K562 (cell line): ENCODE measurements at regions not wholly inside any gene's neighbourhood (a gene's known extent, or its start where the extent isn't known, plus 50 kb on each side); places are given as distances from the start of the nearest gene placed in this dataset.

Source experiments
- ATAC-seq: fragments of 200-7000 bp; cut with Tn5 transposase; 3 replicates; pipeline ENCODE4 v1.9.1; 2020; ENCODE audit warnings: moderate library complexity
- BruUV-seq: library from RNA; stranded (reverse); fragments of 400-500 nt; replicated peaks from 2 replicates; lab custom pipeline; 2021; lab: Mats Ljungman, UMichigan
- CTCF ChIA-PET: fragments of 300-600 bp; formaldehyde crosslinking; extraction: SDS; loops from one replicate; lab custom pipeline; 2021; ENCODE audit warnings: low intra/inter-chr PET ratio; lab: Yijun Ruan, JAX
- POLR2A ChIA-PET: fragments of 300-600, 350-650 bp; sonication (Branson Sonifier 250); formaldehyde crosslinking; extraction: SDS; loops from one replicate; lab custom pipeline; 2021; ENCODE audit warnings: antibody characterized with exemption, inconsistent platforms; lab: Yijun Ruan, JAX
- DNase-seq, 4 experiments: peaks; one replicate each; pipeline versions ENCODE4 v3.0.0 to v3.0.0-alpha.2; 2011 to 2018; ENCODE audit warnings: low spot score in 3 of 4, mixed read lengths in 3 of 4; ENCODE audit errors: extremely low read depth in 1 of 4
- FAIRE-seq: peaks from 2 replicates; lab custom pipeline; 2011; peaks lifted over from hg19 to GRCh38; lab: Jason Lieb, UNC
- H2AFZ ChIP-seq: 2 replicates; pipeline ENCODE4 v1.6.0; 2011; ENCODE audit warnings: low read depth, low read length, control low read depth, inconsistent platforms
- H3K27ac ChIP-seq: fragments of 200-600 bp; 3 replicates; pipeline ENCODE4 v1.8.0; 2011; ENCODE audit warnings: low read depth, mild to moderate bottlenecking, control low read depth, inconsistent platforms, low read length, moderate library complexity, mixed read lengths; ENCODE audit errors: extremely low read depth
- H3K27me3 ChIP-seq, 2 experiments: fragments of 300-600 bp in 1 of 2; 2 replicates in 1 of 2; 3 replicates in 1 of 2; pipeline versions ENCODE4 v1.6.0 to v1.8.0; 2011; ENCODE audit warnings: inconsistent platforms in 2 of 2, low read length in 2 of 2, mild to moderate bottlenecking in 1 of 2, mixed read lengths in 1 of 2, moderate library complexity in 1 of 2; ENCODE audit not compliant: control insufficient read depth in 2 of 2, insufficient read depth in 2 of 2
- H3K36me3 ChIP-seq: fragments of 300-600 bp; 3 replicates; pipeline ENCODE4 v1.8.0; 2011; ENCODE audit warnings: mild to moderate bottlenecking, low read length, inconsistent platforms; ENCODE audit not compliant: control insufficient read depth, insufficient read depth
- H3K4me1 ChIP-seq, 2 experiments: fragments of 200-600 bp in 1 of 2; replicated peaks in 1 of 2; 2 replicates in 1 of 2; 3 replicates in 1 of 2; pipeline versions ENCODE4 v1.5.1 to v1.8.0; 2011; ENCODE audit warnings: inconsistent platforms in 2 of 2, low read length in 2 of 2, mild to moderate bottlenecking in 1 of 2, mixed read lengths in 1 of 2, moderate library complexity in 1 of 2; ENCODE audit not compliant: control insufficient read depth in 2 of 2, insufficient read depth in 2 of 2
- H3K4me2 ChIP-seq: 2 replicates; pipeline ENCODE4 v1.6.1; 2011; ENCODE audit warnings: low read length, control low read depth, inconsistent platforms, mixed read lengths; ENCODE audit not compliant: insufficient read depth
- H3K4me3 ChIP-seq: fragments of 200-600 bp; sonication (generic), shearing (Covaris generic); 2 replicates; pipeline ENCODE4 v1.5.1; 2016; ENCODE audit warnings: control low read depth, inconsistent platforms
- H3K79me2 ChIP-seq: fragments of 200-600 bp; 3 replicates; pipeline ENCODE4 v1.8.0; 2011; ENCODE audit warnings: low read length, inconsistent platforms; ENCODE audit not compliant: control insufficient read depth, insufficient read depth
- H3K9ac ChIP-seq, 2 experiments: 2 replicates each; pipeline versions ENCODE4 v1.6.0 to v1.6.1; 2011; ENCODE audit warnings: low read depth in 2 of 2, low read length in 2 of 2, control low read depth in 1 of 2, inconsistent platforms in 1 of 2, mild to moderate bottlenecking in 1 of 2, mixed read lengths in 1 of 2; ENCODE audit not compliant: insufficient read depth in 1 of 2
- H3K9me1 ChIP-seq: one replicate; pipeline ENCODE4 v1.6.0; 2011; ENCODE audit warnings: inconsistent platforms, mild to moderate bottlenecking, low read length, moderate library complexity; ENCODE audit not compliant: control insufficient read depth, insufficient read depth
- H3K9me3 ChIP-seq: replicated peaks from 2 replicates; pipeline ENCODE4 v1.5.1; 2011; ENCODE audit warnings: low read depth, low read length, inconsistent platforms; ENCODE audit not compliant: control insufficient read depth, insufficient read depth
- H4K20me1 ChIP-seq: replicated peaks from 2 replicates; pipeline ENCODE4 v1.6.1; 2011; ENCODE audit warnings: low read length, inconsistent platforms, mixed read lengths; ENCODE audit not compliant: control insufficient read depth, insufficient read depth
- ATF7 ChIP-seq: fragments of 450-650 bp; IDR thresholded peaks from 2 replicates; pipeline ENCODE4 v1.7.1; 2014; ENCODE audit warnings: mild to moderate bottlenecking, moderate library complexity
- CHD2 ChIP-seq: IDR thresholded peaks from 2 replicates; pipeline ENCODE4 v1.6.1; 2011; ENCODE audit warnings: low read depth, low read length
- EP300 ChIP-seq: IDR thresholded peaks from 2 replicates; pipeline ENCODE4 v1.6.1; 2012; ENCODE audit warnings: low read length, improper control_type of control experiment
- ETV1 ChIP-seq: fragments of 450-650 bp; conservative IDR thresholded peaks from 2 replicates; pipeline ENCODE4 v1.6.1; 2016; ENCODE audit warnings: missing genetic modification characterization, control low read depth, low read depth, missing compliant biosample characterization
- GABPB1 ChIP-seq: sonication (generic); formaldehyde crosslinking; IDR thresholded peaks from 2 replicates; pipeline ENCODE4 v1.8.0; 2022; ENCODE audit warnings: mild to moderate bottlenecking, missing genetic modification reagents
- PHB ChIP-seq: fragments of 250-450 bp; sonication (Bioruptor Pico); IDR thresholded peaks from 2 replicates; pipeline ENCODE4 v1.5.0; 2021
- POLR2B ChIP-seq: fragments of 450-650 bp; IDR thresholded peaks from 2 replicates; pipeline ENCODE4 v1.6.1; 2018; ENCODE audit warnings: low read depth; ENCODE audit not compliant: partially characterized antibody
- PTBP1 ChIP-seq: fragments of 200-400 bp; formaldehyde crosslinking; IDR thresholded peaks from 2 replicates; pipeline ENCODE4 v1.6.1; 2017; ENCODE audit warnings: low read depth, low read length
- SIN3A ChIP-seq, 2 experiments: fragments of 150-350 bp in 1 of 2; IDR thresholded peaks; 2 replicates each; pipeline ENCODE4 v1.6.1; 2011 to 2016; ENCODE audit warnings: borderline replicate concordance in 2 of 2, low read depth in 2 of 2, low read length in 2 of 2, mild to moderate bottlenecking in 2 of 2, moderate library complexity in 2 of 2; ENCODE audit not compliant: control insufficient read depth in 1 of 2
- SREBF1 ChIP-seq: fragments of 150-350 bp; IDR thresholded peaks from 2 replicates; pipeline ENCODE4 v1.6.1; 2014; ENCODE audit warnings: antibody characterized with exemption, low read depth, low read length, borderline replicate concordance
- TCF7L2 ChIP-seq: fragments of 150-350 bp; IDR thresholded peaks from 2 replicates; pipeline ENCODE4 v1.6.1; 2016; ENCODE audit warnings: low read depth, mild to moderate bottlenecking, low read length, moderate library complexity
- ZFP91 ChIP-seq: sonication (generic); formaldehyde crosslinking; IDR thresholded peaks from 2 replicates; pipeline ENCODE4 v1.8.0; 2022; ENCODE audit warnings: mild to moderate bottlenecking, missing genetic modification reagents
- ZNF668 ChIP-seq: fragments of 250-450 bp; sonication (Bioruptor Pico); IDR thresholded peaks from 2 replicates; pipeline ENCODE4 v1.8.0; 2022; ENCODE audit warnings: mild to moderate bottlenecking, inconsistent platforms
- ZNF699 ChIP-seq: fragments of 250-450 bp; sonication (Bioruptor Pico); IDR thresholded peaks from 2 replicates; pipeline ENCODE4 v1.8.0; 2021; ENCODE audit warnings: mild to moderate bottlenecking, moderate library complexity; ENCODE audit not compliant: insufficient replicate concordance
- ZSCAN32 ChIP-seq: fragments of 450-650 bp; formaldehyde crosslinking; IDR thresholded peaks from 2 replicates; pipeline ENCODE4 v1.4.0; 2020; ENCODE audit warnings: mild to moderate bottlenecking, moderate library complexity
- WGBS: fragments of 100-300 bp; shearing (Covaris generic); methylation state at CpG from one replicate; pipeline ENCODE4 v1.1.6; 2016; ENCODE audit warnings: low coverage, mixed read lengths; ENCODE audit not compliant: insufficient coverage; ENCODE audit errors: missing lambda C conversion rate; 5-methylcytosine and 5-hydroxymethylcytosine counted together
- in situ Hi-C: fragments of 300-500 bp; cut with MboI; formaldehyde crosslinking; loops from 4 replicates; pipeline ENCODE4 v1.15.0; 2018; ENCODE audit warnings: inconsistent platforms, mixed read lengths
- intact Hi-C: fragments of 100-400 bp; cut with micrococcal nuclease; formaldehyde crosslinking; loops from 2 replicates; pipeline ENCODE4 v1.14.2; 2022
- TF ChIP-seq, protein P1 (sequence below): IDR thresholded peaks from 2 replicates; pipeline ENCODE4 v1.6.1; 2012; ENCODE audit warnings: low read depth, low read length, improper control_type of control experiment, borderline replicate concordance

DNA sequence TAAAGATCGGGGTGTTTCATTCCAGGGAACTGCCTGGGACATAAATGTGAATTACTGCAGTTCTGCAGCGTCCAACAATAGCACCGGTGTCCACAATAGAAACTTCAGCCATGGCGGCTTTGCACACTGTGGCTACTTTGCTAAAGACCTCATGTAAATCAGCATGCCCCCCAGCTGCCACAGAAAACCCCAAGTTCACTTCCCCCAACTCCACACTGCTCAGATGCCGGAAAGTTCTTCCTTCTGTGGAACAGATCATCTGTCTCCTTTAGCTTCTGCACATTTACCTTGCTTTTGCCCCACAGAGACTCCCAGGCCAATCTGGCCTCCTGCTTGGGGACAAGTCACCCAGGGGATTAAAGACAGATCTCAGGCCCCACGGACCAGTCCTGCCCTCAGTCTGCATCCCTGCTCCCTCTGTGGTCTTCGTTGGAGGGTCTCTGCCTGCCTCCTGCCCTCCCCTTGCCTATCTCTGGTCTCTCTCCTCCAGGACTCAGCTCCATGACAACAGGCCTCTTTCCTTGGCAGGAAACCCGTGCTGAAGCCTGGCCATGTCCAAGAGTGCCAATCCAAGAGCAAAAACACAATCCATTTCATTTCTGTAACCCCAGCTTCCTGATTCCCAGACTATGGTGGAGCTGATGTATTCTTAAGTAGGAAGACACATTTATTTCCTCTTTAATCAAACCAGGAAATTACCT is 403.2 kb downstream of the RPS24 start (continued):
- TF ChIP-seq ZNF699 (CRISPR knock-in tag) (no peak), ETV1 (tag) (no peak), CHD2 (no peak), PTBP1 (no peak), ZFP91 (no peak), ZNF668 (CRISPR knock-in tag) (no peak)
- TF ChIP-seq, protein P1, sequence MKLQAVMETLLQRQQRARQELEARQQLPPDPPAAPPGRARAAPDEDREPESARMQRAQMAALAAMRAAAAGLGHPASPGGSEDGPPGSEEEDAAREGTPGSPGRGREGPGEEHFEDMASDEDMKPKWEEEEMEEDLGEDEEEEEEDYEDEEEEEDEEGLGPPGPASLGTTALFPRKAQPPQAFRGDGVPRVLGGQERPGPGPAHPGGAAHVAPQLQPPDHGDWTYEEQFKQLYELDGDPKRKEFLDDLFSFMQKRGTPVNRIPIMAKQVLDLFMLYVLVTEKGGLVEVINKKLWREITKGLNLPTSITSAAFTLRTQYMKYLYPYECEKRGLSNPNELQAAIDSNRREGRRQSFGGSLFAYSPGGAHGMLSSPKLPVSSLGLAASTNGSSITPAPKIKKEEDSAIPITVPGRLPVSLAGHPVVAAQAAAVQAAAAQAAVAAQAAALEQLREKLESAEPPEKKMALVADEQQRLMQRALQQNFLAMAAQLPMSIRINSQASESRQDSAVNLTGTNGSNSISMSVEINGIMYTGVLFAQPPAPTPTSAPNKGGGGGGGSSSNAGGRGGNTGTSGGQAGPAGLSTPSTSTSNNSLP: no peak

DNA sequence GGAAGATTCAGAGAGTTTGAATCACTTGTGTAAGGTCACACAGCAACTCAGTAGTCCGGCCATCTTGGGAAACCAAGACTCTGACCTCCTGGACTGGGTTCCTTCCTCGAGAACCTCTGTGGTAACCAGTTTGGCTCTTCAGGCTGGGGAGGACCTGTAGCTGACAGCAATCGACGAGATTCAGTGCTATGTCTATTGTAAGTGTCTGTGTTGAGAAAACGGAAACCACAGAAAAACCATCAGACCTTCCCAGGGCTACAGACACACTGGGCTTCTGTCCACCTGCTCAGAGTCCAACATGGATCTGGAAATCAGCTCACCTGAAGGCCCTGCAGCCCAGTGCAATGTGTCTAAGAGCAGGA is 403.7 kb downstream of the RPS24 start:
- intact Hi-C loops (no loop called here), in situ Hi-C loops (no loop called here)
- Histone ChIP-seq H3K27ac (no peak overlapping the region), H3K27me3 (peaks cover 0 to 65% of the 10 kb centered on the region in 2 experiments; a peak in 3 of 5 replicates), H3K4me2 (no peak overlapping the region), H3K4me3 (no peak overlapping the region), H3K79me2 (no peaks in the 10 kb centered on the region), H3K9me3 (no peaks in the 10 kb centered on the region), H3K4me1 (no peaks in the 10 kb centered on the region), H2AFZ (no peak overlapping the region), H3K9me1 (no peaks in the 10 kb centered on the region), H4K20me1 (no peaks in the 10 kb centered on the region; the same call in none of the 2 replicates), H3K9ac (no peak overlapping the region), H3K36me3 (no peaks in the 10 kb centered on the region)
- DNase-seq (no peak), ATAC-seq (no peak), FAIRE-seq (no peak)
- WGBS: 3% methylated on average over 5 of the region's 5 CpGs
- no TSS peak for BruUV-seq
- ChIA-PET CTCF (no interaction called here), POLR2A (interaction anchor here (0.9 to 1.1 kb wide), 2 partner anchors 9 to 12 kb away, joined by 3 read pairs; no protein-coding TSS in a partner anchor)
- no peak for TF ChIP-seq SIN3A (IDR thresholded peaks at IDR 0.05; ENCODE audit: borderline replicate concordance in 2 of 2, control insufficient read depth in 1 of 2, low read depth in 2 of 2, low read length in 2 of 2)
- no peak for TF ChIP-seq EP300
- TF ChIP-seq PHB (CRISPR knock-in tag): no peak
- no peak for TF ChIP-seq ATF7
- TF ChIP-seq POLR2B: no peak
- no peak for TF ChIP-seq TCF7L2
- no peak for TF ChIP-seq ZSCAN32 (CRISPR knock-in tag)
- TF ChIP-seq GABPB1 (CRISPR knock-in tag): no peak
- TF ChIP-seq SREBF1: no peak
